ENCODE measurements at regions not wholly inside any gene's neighbourhood (a gene's known extent, or its start where the extent isn't known, plus 50 kb on each side); places are given as distances from the start of the nearest gene placed in this dataset.

DNA sequence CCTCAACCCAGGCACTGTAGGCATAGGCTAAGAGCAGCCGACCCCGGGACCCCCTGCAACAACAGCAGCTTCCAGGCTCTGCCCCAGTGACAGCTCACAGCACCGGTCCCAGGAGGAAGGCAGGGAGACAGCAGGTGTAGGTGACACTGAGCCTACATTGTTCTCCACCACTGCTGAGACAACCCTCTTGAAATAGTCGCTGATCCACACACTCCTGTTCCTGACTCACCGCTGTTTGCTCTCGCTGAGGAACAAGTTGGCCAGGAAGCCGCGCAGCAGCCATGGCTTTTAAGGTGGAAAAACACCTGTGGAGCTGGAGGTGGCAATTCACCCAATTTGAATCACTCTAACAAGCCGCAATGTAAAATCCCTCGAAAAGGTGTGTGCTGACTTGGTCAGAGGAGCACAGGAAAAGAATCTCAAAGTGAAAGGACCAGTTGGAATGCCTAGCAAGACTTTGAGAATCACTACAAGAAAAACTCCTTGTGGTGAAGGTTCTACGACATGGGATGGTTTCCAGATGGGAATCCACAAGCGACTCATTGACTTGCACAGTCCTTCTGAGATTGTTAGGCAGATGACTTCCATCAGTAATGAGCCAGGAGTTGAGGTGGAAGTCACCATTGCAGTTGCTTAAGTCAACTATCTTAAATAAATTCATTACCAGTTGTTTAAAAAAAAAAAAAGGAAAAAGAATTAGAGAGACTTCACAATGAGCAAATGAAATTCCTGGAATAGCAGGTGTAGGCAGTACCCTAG lies 167.5 kb downstream of the ARL4C start:
- no peak overlapping the region for H3K27ac ChIP-seq
- no peaks in the 10 kb centered on the region for H3K36me3 ChIP-seq (replicated peaks in 1 of 2; ENCODE audit: insufficient read depth in 1 of 2, low read depth in 2 of 2)
- H3K4me3 ChIP-seq = no peak overlapping the region
- ATAC-seq (no peak), DNase-seq (no peak)
- no peaks in the 10 kb centered on the region for H3K27me3 ChIP-seq
- TF ChIP-seq, protein P1, sequence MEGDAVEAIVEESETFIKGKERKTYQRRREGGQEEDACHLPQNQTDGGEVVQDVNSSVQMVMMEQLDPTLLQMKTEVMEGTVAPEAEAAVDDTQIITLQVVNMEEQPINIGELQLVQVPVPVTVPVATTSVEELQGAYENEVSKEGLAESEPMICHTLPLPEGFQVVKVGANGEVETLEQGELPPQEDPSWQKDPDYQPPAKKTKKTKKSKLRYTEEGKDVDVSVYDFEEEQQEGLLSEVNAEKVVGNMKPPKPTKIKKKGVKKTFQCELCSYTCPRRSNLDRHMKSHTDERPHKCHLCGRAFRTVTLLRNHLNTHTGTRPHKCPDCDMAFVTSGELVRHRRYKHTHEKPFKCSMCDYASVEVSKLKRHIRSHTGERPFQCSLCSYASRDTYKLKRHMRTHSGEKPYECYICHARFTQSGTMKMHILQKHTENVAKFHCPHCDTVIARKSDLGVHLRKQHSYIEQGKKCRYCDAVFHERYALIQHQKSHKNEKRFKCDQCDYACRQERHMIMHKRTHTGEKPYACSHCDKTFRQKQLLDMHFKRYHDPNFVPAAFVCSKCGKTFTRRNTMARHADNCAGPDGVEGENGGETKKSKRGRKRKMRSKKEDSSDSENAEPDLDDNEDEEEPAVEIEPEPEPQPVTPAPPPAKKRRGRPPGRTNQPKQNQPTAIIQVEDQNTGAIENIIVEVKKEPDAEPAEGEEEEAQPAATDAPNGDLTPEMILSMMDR (IDR thresholded peaks at IDR 0.05) = no peak
- TF ChIP-seq POLR2A (IDR thresholded peaks at IDR 0.05) = no peak
- H3K9me3 ChIP-seq = no peaks in the 10 kb centered on the region
- 83 to 87% methylated on average over 9 to 12 of the region's 12 CpGs for WGBS, 2 donors
- intact Hi-C loops (cut with DNase I) = no loop called here
- H3K4me1 ChIP-seq = peaks cover 3% of the 10 kb centered on the region

DNA sequence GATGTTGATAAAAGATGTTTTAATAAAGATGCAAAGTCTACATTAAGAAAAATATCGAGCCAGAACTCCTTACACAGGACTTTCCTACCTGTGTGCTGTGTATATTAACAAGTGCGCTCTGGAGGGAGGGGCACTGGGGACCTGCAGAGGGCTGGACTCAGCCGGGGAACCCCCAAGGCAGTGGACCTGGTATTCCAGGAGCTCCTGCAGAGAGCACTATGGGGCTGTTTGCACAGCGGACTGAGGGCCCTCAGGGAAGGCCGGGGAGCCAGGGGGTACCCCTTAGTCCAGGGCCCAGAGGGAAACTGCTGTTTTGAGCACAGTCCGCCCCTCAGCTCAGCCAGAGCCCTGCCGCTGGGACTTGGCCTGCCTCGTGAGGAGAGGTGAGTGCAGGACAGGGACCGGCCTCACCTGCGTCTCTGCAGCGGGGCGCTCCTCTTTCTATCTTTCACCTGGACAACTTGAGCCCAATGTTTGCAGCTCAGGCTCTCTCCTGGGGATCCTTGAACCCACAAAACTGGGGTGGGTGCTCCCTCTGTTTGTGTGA lies 168.4 kb downstream of the ARL4C start:
- intact Hi-C loops (cut with DNase I) = no loop called here
- ATAC-seq = no peak
- Histone ChIP-seq H3K4me1 (no peaks in the 10 kb centered on the region), H3K27ac (no peak overlapping the region), H3K4me3 (no peak overlapping the region), H3K9me3 (no peaks in the 10 kb centered on the region), H3K36me3 (replicated peaks in 1 of 2; ENCODE audit: insufficient read depth in 1 of 2, low read depth in 2 of 2) (no peaks in the 10 kb centered on the region), H3K27me3 (no peaks in the 10 kb centered on the region)
- WGBS, 2 donors = 78 to 83% methylated on average over 3 to 12 of the region's 12 CpGs
- DNase-seq = no peak
- TF ChIP-seq, protein P1 (IDR thresholded peaks at IDR 0.05) = no peak
- no peak for TF ChIP-seq POLR2A (IDR thresholded peaks at IDR 0.05)

DNA sequence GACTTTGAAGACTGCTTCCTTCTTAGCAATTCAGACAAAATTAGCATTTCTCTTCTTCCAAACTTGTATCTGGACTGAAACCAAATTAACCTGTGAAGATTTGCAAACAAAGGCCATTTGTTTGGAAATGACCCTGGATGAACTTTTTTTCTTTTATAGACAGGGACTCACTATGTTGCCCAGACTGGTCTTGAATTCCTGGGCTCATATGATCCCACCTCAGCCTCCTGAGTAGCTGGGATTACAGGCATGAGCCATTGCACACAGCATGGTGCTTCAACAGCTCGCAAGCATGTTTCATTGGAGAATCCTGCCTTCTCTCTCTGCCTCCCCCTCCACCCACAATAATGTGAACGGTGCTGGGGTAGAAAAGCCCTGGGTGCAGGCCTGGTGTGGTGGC lies 170.2 kb downstream of the ARL4C start:
- H3K27ac ChIP-seq = no peak overlapping the region
- DNase-seq (no peak), ATAC-seq (no peak)
- WGBS, 2 donors = 70 to 93% methylated on average over 2 of the region's 2 CpGs
- no peaks in the 10 kb centered on the region for H3K9me3 ChIP-seq
- TF ChIP-seq POLR2A (IDR thresholded peaks at IDR 0.05) = no peak
- TF ChIP-seq, protein P1 (IDR thresholded peaks at IDR 0.05) = no peak
- no peaks in the 10 kb centered on the region for H3K36me3 ChIP-seq (replicated peaks in 1 of 2; ENCODE audit: insufficient read depth in 1 of 2, low read depth in 2 of 2)
- no peaks in the 10 kb centered on the region for H3K27me3 ChIP-seq
- H3K4me1 ChIP-seq = no peaks in the 10 kb centered on the region
- no peak overlapping the region for H3K4me3 ChIP-seq
- intact Hi-C loops (cut with DNase I) = no loop called here

DNA sequence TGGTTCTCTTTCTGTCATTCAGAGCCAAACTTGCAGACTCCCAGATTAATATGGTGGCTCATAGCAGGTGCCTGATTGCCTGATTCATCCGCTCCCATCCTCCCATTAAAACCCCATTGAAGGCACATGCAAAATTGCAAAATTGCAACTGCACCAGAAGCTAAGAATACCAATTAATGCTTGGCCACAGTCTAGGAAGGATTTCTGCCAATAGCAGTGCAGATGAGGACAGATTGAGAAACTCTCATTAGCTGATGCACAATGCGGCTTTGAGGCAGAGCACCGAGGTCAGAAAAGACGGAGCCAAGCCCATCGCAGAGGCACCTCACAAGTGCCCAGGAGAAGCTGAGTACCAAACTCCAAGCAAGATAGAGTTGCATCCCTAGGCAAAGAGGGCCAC lies 172.8 kb downstream of the ARL4C start:
- no peaks in the 10 kb centered on the region for H3K27me3 ChIP-seq
- H3K4me3 ChIP-seq = no peak overlapping the region
- no peak overlapping the region for H3K27ac ChIP-seq
- DNase-seq = no peak
- 95 to 99% methylated on average over 5 of the region's 5 CpGs for WGBS, 2 donors
- ATAC-seq = no peak
- TF ChIP-seq POLR2A (IDR thresholded peaks at IDR 0.05) = no peak
- TF ChIP-seq, protein P1 (IDR thresholded peaks at IDR 0.05) = no peak
- H3K9me3 ChIP-seq = no peaks in the 10 kb centered on the region
- intact Hi-C loops (cut with DNase I) = no loop called here
- H3K4me1 ChIP-seq = no peaks in the 10 kb centered on the region
- H3K36me3 ChIP-seq (replicated peaks in 1 of 2; ENCODE audit: insufficient read depth in 1 of 2, low read depth in 2 of 2) = no peaks in the 10 kb centered on the region

Measured in body of pancreas (tissue), 4 donors.